Neural crest cell (in vitro differentiated cells): ENCODE measurements at regions not wholly inside any gene's neighbourhood (a gene's known extent, or its start where the extent isn't known, plus 50 kb on each side); places are given as distances from the start of the nearest gene placed in this dataset.

Experiments used
- DNase-seq: peaks from one replicate; pipeline ENCODE4 v3.0.0; 2021; ENCODE audit warnings: low read depth, mixed read lengths, low spot score
- H3K27ac Mint-ChIP-seq: one replicate; pipeline ENCODE4 v1.8.0; 2021; ENCODE audit warnings: mild to moderate bottlenecking, mixed read lengths; ENCODE audit not compliant: unreplicated experiment
- H3K27me3 Mint-ChIP-seq: 2 replicates; pipeline ENCODE4 v1.8.0; 2021; ENCODE audit warnings: low read depth, mild to moderate bottlenecking, mixed read lengths
- H3K36me3 Mint-ChIP-seq: 2 replicates; pipeline ENCODE4 v1.8.0; 2021; ENCODE audit warnings: low read depth, mild to moderate bottlenecking, mixed read lengths
- H3K4me1 Mint-ChIP-seq: 2 replicates; pipeline ENCODE4 v1.8.0; 2021; ENCODE audit warnings: mixed read lengths
- H3K4me3 Mint-ChIP-seq: one replicate; pipeline ENCODE4 v1.8.0; 2021; ENCODE audit warnings: mild to moderate bottlenecking, mixed read lengths
- H3K9me3 Mint-ChIP-seq: 2 replicates; pipeline ENCODE4 v1.8.0; 2021; ENCODE audit warnings: mixed read lengths
- CTCF ChIP-seq: fragments of 200-600 bp; sonication (generic); conservative IDR thresholded peaks from 2 replicates; pipeline ENCODE4 v1.5.0; 2021; ENCODE audit warnings: antibody characterized with exemption, mild to moderate bottlenecking
- microRNA-seq: library from miRNA; unstranded; fragments of <30 nt; microRNA quantifications from one replicate; pipeline ENCODE4, GENCODE V29; 2020

GRCh38 chr9:32319312-32319929 is 65.0 kb upstream of the ACO1 start:
- Mint-ChIP-seq H3K36me3 (no peaks in the 10 kb centered on the region), H3K4me1 (no peaks in the 10 kb centered on the region), H3K27me3 (no peaks in the 10 kb centered on the region), H3K9me3 (peaks cover 4% of the 10 kb centered on the region), H3K4me3 (no peak overlapping the region), H3K27ac (no peak overlapping the region)
- TF ChIP-seq CTCF = no peak
- no peak for DNase-seq

GRCh38 chr9:32322622-32323021 is 61.8 kb upstream of the ACO1 start:
- Mint-ChIP-seq H3K4me1 (no peaks in the 10 kb centered on the region), H3K27me3 (no peaks in the 10 kb centered on the region)
- DNase-seq = no peak

GRCh38 chr9:32326146-32326545 is 58.3 kb upstream of the ACO1 start:
- Mint-ChIP-seq H3K36me3 (no peaks in the 10 kb centered on the region), H3K27me3 (no peaks in the 10 kb centered on the region), H3K4me3 (no peak overlapping the region), H3K9me3 (peaks cover 8% of the 10 kb centered on the region), H3K4me1 (no peaks in the 10 kb centered on the region), H3K27ac (no peak overlapping the region)
- DNase-seq = no peak
- no peak for TF ChIP-seq CTCF

More at GRCh38 chr9:32322622-32323021, 61.8 kb upstream of the ACO1 start:
- Mint-ChIP-seq H3K9me3 (no peaks in the 10 kb centered on the region), H3K36me3 (no peaks in the 10 kb centered on the region), H3K27ac (no peak overlapping the region), H3K4me3 (no peak overlapping the region)
- TF ChIP-seq CTCF = no peak

- H3K27ac Mint-ChIP-seq = no peak overlapping the region
- peaks cover 8% of the 10 kb centered on the region for H3K9me3 Mint-ChIP-seq
- no peak for DNase-seq
- no peaks in the 10 kb centered on the region for H3K27me3 Mint-ChIP-seq
- no peaks in the 10 kb centered on the region for H3K36me3 Mint-ChIP-seq
- H3K4me3 Mint-ChIP-seq = no peak overlapping the region
- no peak for TF ChIP-seq CTCF
- H3K4me1 Mint-ChIP-seq = no peaks in the 10 kb centered on the region
Observed at GRCh38 chr9:32331240-32331639, 53.2 kb upstream of the ACO1 start.

GRCh38 chr9:32334112-32334511 is 50.3 kb upstream of the ACO1 start:
- Mint-ChIP-seq H3K4me3 (no peak overlapping the region), H3K27me3 (no peaks in the 10 kb centered on the region), H3K36me3 (no peaks in the 10 kb centered on the region), H3K27ac (no peak overlapping the region), H3K4me1 (no peaks in the 10 kb centered on the region), H3K9me3 (peaks cover 8% of the 10 kb centered on the region)
- no peak for TF ChIP-seq CTCF
- no peak for DNase-seq

Small RNA genes lying in the stretch of these regions (microRNA-seq; reads per million reads assigned to microRNA genes)
- gene MIR873 = 158 reads per million, percentile 65 among the genes with 10 or more reads in this experiment
- gene MIR876 = 39.7 reads per million, percentile 46 among the genes with 10 or more reads in this experiment
